Spleen (tissue), 11 donors: ENCODE measurements at regions not wholly inside any gene's neighbourhood (a gene's known extent, or its start where the extent isn't known, plus 50 kb on each side); places are given as distances from the start of the nearest gene placed in this dataset.
"Not testable (repeated sequence)": the region's sequence is repeated elsewhere in the genome, so short reads cannot be mapped to it uniquely, and the experiment has no call there.

Experiments used
- DNase-seq: peaks from one replicate; pipeline ENCODE4 v3.0.0-alpha.2; 2020
- H3K27ac ChIP-seq, 8 donors: fragments of 200-600 bp; sonication (generic) in 7 of 8; 1 replicate in 4 of 8; 2 replicates in 4 of 8; pipeline versions ENCODE4 v1.5.0 to v1.8.0; 2016 to 2021; ENCODE audit warnings: inconsistent platforms in 4 of 8, mild to moderate bottlenecking in 4 of 8, moderate library complexity in 1 of 8
- H3K27me3 ChIP-seq, 7 donors: fragments of 200-600 bp; sonication (generic) in 6 of 7; replicated peaks in 1 of 7; 1 replicate in 4 of 7; 2 replicates in 3 of 7; pipeline versions ENCODE4 v1.5.0 to v1.8.0; 2016 to 2021; ENCODE audit warnings: inconsistent platforms in 3 of 7, mild to moderate bottlenecking in 1 of 7
- H3K36me3 ChIP-seq, 6 donors: fragments of 200-600 bp; sonication (generic) in 5 of 6; 1 replicate in 4 of 6; 2 replicates in 2 of 6; pipeline versions ENCODE4 v1.5.0 to v1.8.0; 2016 to 2021; ENCODE audit warnings: inconsistent platforms in 2 of 6
- H3K4me1 ChIP-seq, 6 donors: fragments of 200-600 bp; sonication (generic) in 5 of 6; 1 replicate in 3 of 6; 2 replicates in 3 of 6; pipeline versions ENCODE4 v1.5.0 to v1.8.0; 2016 to 2021; ENCODE audit warnings: inconsistent platforms in 3 of 6
- H3K4me3 ChIP-seq, 8 donors: fragments of 200-600 bp; sonication (generic) in 7 of 8; 1 replicate in 4 of 8; 2 replicates in 4 of 8; pipeline versions ENCODE4 v1.5.0 to v1.8.0; 2016 to 2021; ENCODE audit warnings: inconsistent platforms in 4 of 8, mild to moderate bottlenecking in 4 of 8, moderate library complexity in 2 of 8
- H3K9me3 ChIP-seq, 8 donors: fragments of 200-600 bp; sonication (generic) in 7 of 8; 1 replicate in 4 of 8; 2 replicates in 4 of 8; pipeline versions ENCODE4 v1.5.0 to v1.8.0; 2016 to 2021; ENCODE audit warnings: inconsistent platforms in 4 of 8
- CTCF ChIP-seq, 11 experiments: fragments of 200-600 bp in 7 of 11; fragments of 450-650 bp in 4 of 11; sonication (generic) in 4 of 11; IDR thresholded peaks in 8 of 11; conservative IDR thresholded peaks in 3 of 11; 1 replicate in 7 of 11; 2 replicates in 4 of 11; pipeline versions ENCODE4 v1.4.0 to v1.8.0; 2016 to 2021; ENCODE audit warnings: antibody characterized with exemption in 11 of 11, inconsistent platforms in 4 of 11, mild to moderate bottlenecking in 1 of 11
- POLR2A ChIP-seq, 3 donors: fragments of 450-650 bp; IDR thresholded peaks; one replicate each; pipeline ENCODE4 v1.5.1; 2017; ENCODE audit warnings: antibody characterized with exemption in 3 of 3, mild to moderate bottlenecking in 1 of 3
- POLR2AphosphoS5 ChIP-seq, 3 donors: sonication (generic); formaldehyde crosslinking; IDR thresholded peaks; one replicate each; pipeline ENCODE4 v1.5.1; 2017; ENCODE audit warnings: antibody characterized with exemption in 3 of 3
- WGBS, 5 donors: extraction: QIAGEN DNeasy Blood & Tissue Kit in 3 of 5; methylation state at CpG; one replicate each; pipeline versions ENCODE4 v1.1.5 to v1.1.7; 2013 to 2018; 5-methylcytosine and 5-hydroxymethylcytosine counted together
- intact Hi-C: fragments of 100-400 bp; cut with DNase I; formaldehyde crosslinking; loops from one replicate; pipeline ENCODE4 v1.15.0; 2023; ENCODE audit warnings: low total_unique reads
- donor health status: healthy with polysubstance abuse.
- donor health status: DM: no; HTN: no; CAD: no; lungs with moderate emphysema.
- donor health status: DM: no; HTN: no; CAD: no.
- donor health status: Bipolar disorder and iron deficiency.
- donor health status: healthy.
- donor health status: DM: no; HTN: no; CAD: no.
- donor health status: DM: yes; HTN: yes; CAD: no.

- WGBS, 5 donors, result 35 to 60% (median 43%) methylated on average over 5 of the region's 5 CpGs
- intact Hi-C loops, result no loop called here
- no peak for DNase-seq
Measured at GRCh38 chr17:73910821-73911515, 266.7 kb upstream of the SDK2 start.

GRCh38 chr17:73911726-73912372, 267.6 kb upstream of the SDK2 start:
- no peaks in the 10 kb centered on the region for H3K36me3 ChIP-seq
- H3K27me3 ChIP-seq, result peaks cover 0 to 65% (median 2%) of the 10 kb centered on the region in 7 donors
- H3K4me1 ChIP-seq, result no peaks in the 10 kb centered on the region
- H3K4me3 ChIP-seq, result no peak overlapping the region
- peaks cover 0 to 19% (median 12%) of the 10 kb centered on the region in 8 donors for H3K9me3 ChIP-seq
- no peak for TF ChIP-seq POLR2AphosphoS5 (IDR thresholded peaks at IDR 0.05)
- TF ChIP-seq CTCF (IDR thresholded peaks at IDR 0.05 in 8 of 11, conservative IDR thresholded peaks at IDR 0.05 in 3 of 11), result no peak
- TF ChIP-seq POLR2A (IDR thresholded peaks at IDR 0.05), result no peak
- DNase-seq, result no peak
- no peak overlapping the region for H3K27ac ChIP-seq
- intact Hi-C loops, result no loop called here
- WGBS, 5 donors, result 73 to 83% (median 80%) methylated on average over 6 of the region's 6 CpGs

More at GRCh38 chr17:73910821-73911515, 266.7 kb upstream of the SDK2 start:
- peaks cover 0 to 74% (median 4%) of the 10 kb centered on the region in 7 donors for H3K27me3 ChIP-seq
- peaks cover 0 to 17% (median 11%) of the 10 kb centered on the region in 8 donors for H3K9me3 ChIP-seq
- H3K27ac ChIP-seq, result no peak overlapping the region
- no peak overlapping the region for H3K4me3 ChIP-seq
- H3K4me1 ChIP-seq, result no peaks in the 10 kb centered on the region
- TF ChIP-seq CTCF (IDR thresholded peaks at IDR 0.05 in 8 of 11, conservative IDR thresholded peaks at IDR 0.05 in 3 of 11), result no peak
- TF ChIP-seq POLR2AphosphoS5 (IDR thresholded peaks at IDR 0.05), result no peak
- TF ChIP-seq POLR2A (IDR thresholded peaks at IDR 0.05), result no peak
- no peaks in the 10 kb centered on the region for H3K36me3 ChIP-seq

DNA sequence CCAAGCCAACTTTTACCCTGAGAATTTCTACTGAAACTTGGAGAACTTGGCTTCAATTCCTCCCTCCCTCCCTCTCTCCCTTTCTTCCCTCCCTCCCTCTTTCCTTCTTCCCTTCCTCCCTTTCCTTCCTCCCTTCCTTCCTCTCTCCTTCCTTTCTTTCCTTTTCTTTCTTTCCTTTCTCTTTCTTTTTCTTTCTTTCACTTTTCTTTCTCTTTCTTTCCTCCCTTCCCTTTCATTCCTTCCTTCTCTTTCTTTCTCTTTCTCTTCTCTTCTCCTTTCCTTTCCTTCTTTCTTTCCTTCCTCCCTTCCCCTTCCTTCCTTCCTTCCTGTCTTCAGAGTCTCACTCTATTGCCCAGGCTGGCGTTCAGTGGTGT, 268.1 kb upstream of the SDK2 start:
- Histone ChIP-seq H3K36me3 (no peaks in the 10 kb centered on the region), H3K4me1 (no peaks in the 10 kb centered on the region), H3K9me3 (peaks cover 0 to 19% (median 12%) of the 10 kb centered on the region in 8 donors), H3K4me3 (no peak overlapping the region), H3K27me3 (peaks cover 0 to 60% (median 0%) of the 10 kb centered on the region in 7 donors), H3K27ac (no peak overlapping the region)
- 73 to 81% (median 77%) methylated on average over 1 of the region's 1 CpG for WGBS, 5 donors
- no peak for TF ChIP-seq CTCF (IDR thresholded peaks at IDR 0.05 in 8 of 11, conservative IDR thresholded peaks at IDR 0.05 in 3 of 11)
- no peak for TF ChIP-seq POLR2AphosphoS5 (IDR thresholded peaks at IDR 0.05)
- no peak for TF ChIP-seq POLR2A (IDR thresholded peaks at IDR 0.05)
- DNase-seq, result no peak
- intact Hi-C loops, result no loop called here

- Histone ChIP-seq H3K9me3 (peaks cover 0 to 26% (median 13%) of the 10 kb centered on the region in 8 donors), H3K27me3 (peaks cover 0 to 53% (median 0%) of the 10 kb centered on the region in 7 donors), H3K36me3 (no peaks in the 10 kb centered on the region), H3K4me1 (no peaks in the 10 kb centered on the region), H3K27ac (no peak overlapping the region), H3K4me3 (no peak overlapping the region)
- WGBS, 5 donors, result 65 to 77% (median 75%) methylated on average over 7 of the region's 7 CpGs
- no peak for DNase-seq
- no peak for TF ChIP-seq POLR2AphosphoS5 (IDR thresholded peaks at IDR 0.05)
- no peak for TF ChIP-seq CTCF (IDR thresholded peaks at IDR 0.05 in 8 of 11, conservative IDR thresholded peaks at IDR 0.05 in 3 of 11)
- TF ChIP-seq POLR2A (IDR thresholded peaks at IDR 0.05), result no peak
- intact Hi-C loops, result no loop called here
Measured at GRCh38 chr17:73914536-73915274, 270.5 kb upstream of the SDK2 start.

DNA sequence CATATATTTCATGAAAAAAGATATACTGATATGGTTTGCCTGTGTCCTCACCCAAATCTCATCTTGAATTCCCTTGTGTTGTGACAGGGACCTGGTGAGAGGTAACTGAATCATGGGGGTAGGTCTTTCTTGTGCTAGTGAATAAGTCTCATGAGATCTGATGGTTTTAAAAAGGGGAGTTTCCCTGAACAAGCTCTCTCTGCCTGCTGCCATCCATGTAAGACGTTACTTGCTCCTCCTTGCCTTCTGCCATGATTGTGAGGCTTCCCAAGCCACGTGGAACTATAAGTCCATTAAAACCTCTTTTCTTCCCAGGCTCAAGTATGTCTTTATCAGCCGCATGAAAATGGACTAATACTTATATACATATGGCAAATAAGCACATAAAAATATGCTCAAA, 274.8 kb upstream of the SDK2 start:
- Histone ChIP-seq H3K27me3 (peaks cover 0 to 19% (median 0%) of the 10 kb centered on the region in 7 donors), H3K9me3 (peaks cover 0 to 43% (median 20%) of the 10 kb centered on the region in 8 donors)
- H3K4me1 ChIP-seq, DNase-seq, intact Hi-C loops, H3K4me3 ChIP-seq, H3K27ac ChIP-seq, H3K36me3 ChIP-seq: not testable (repeated sequence)
- 70 to 85% (median 78%) methylated on average over 3 of the region's 3 CpGs for WGBS, 5 donors
